ENCODE measurements at regions not wholly inside any gene's neighbourhood (a gene's known extent, or its start where the extent isn't known, plus 50 kb on each side); places are given as distances from the start of the nearest gene placed in this dataset.

DNA sequence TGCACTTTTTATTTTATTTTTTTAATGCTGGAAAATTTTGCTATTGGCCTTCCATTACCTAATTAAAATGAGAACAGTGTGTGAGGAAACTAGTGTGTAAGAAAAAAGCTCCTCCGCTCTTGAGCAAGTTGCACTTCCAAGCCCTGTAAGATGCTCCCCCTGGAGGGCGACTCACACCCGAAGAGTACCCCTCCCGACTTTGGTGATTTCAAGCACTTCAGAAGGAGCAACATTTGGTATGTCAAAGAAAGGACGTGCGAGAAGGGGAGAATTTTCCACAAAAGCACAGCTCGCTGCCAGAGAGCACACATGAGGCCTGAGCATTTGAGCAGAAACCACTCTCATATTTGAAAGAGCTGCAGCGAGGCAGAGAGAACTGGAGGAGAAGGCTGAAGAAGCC, 504.4 kb downstream of the FGF9 start:
- intact Hi-C loops (cut with micrococcal nuclease): no loop called here
- H3K4me1 ChIP-seq (ENCODE audit: control insufficient read depth, insufficient read depth, low read length): peaks cover 3% of the 10 kb centered on the region
- H3K9me1 ChIP-seq (ENCODE audit: insufficient read depth, low read length): peaks cover 5% of the 10 kb centered on the region
- DNase-seq (no peak), ATAC-seq (ENCODE audit: low read depth) (no peak)
- POLR2A ChIA-PET (ENCODE audit: unreplicated experiment): no interaction called here
- H2AK9ac ChIP-seq (replicated peaks; ENCODE audit: low read depth, low read length, poor library complexity): no peak overlapping the region
- no peak overlapping the region for H4K8ac ChIP-seq (ENCODE audit: low read depth in 2 of 2, low read length in 2 of 2)
- no peak overlapping the region for H2BK20ac ChIP-seq (ENCODE audit: low read depth, low read length)
- dilution Hi-C loops (cut with HindIII; ENCODE audit: low sequenced_read_pairs, unreplicated experiment): no loop called here
- no peaks in the 10 kb centered on the region for H4K20me1 ChIP-seq (ENCODE audit: insufficient read depth, low read length)
- H2BK5ac ChIP-seq (ENCODE audit: low read depth, low read length, poor library complexity, severe bottlenecking): no peak overlapping the region
- in situ Hi-C loops (cut with MboI; ENCODE audit: low sequenced_read_pairs): no loop called here
- H2AK5ac ChIP-seq (ENCODE audit: low read depth, low read length): no peak overlapping the region
- no peak overlapping the region for H2AFZ ChIP-seq (replicated peaks; ENCODE audit: low read length, poor library complexity)
- no peak overlapping the region for H4K91ac ChIP-seq (ENCODE audit: insufficient read depth, low read depth, low read length)
- no peak overlapping the region for H3K27ac ChIP-seq (ENCODE audit: insufficient read depth, low read length)
- no peak overlapping the region for H4K5ac ChIP-seq (ENCODE audit: low read depth, low read length)
- no peak overlapping the region for H3K9ac ChIP-seq (ENCODE audit: low read depth, low read length)
- no peaks in the 10 kb centered on the region for H3K27me3 ChIP-seq (ENCODE audit: control insufficient read depth, insufficient read depth, low read length)
- no peak overlapping the region for H3K14ac ChIP-seq (replicated peaks; ENCODE audit: low read depth, low read length)
- no peak overlapping the region for H3K4ac ChIP-seq (ENCODE audit: low read depth, low read length)
- no peaks in the 10 kb centered on the region for H3K79me1 ChIP-seq (ENCODE audit: low read depth in 1 of 2, low read length in 2 of 2)
- no peak overlapping the region for H3K18ac ChIP-seq (ENCODE audit: low read depth, low read length)
- no peaks in the 10 kb centered on the region for H3K36me3 ChIP-seq (ENCODE audit: control insufficient read depth, insufficient read depth, low read length)
- H3K4me3 ChIP-seq (ENCODE audit: insufficient read depth, low read depth, low read length): no peak overlapping the region
- no peak overlapping the region for H3K23ac ChIP-seq (ENCODE audit: low read depth, low read length)
- H3K56ac ChIP-seq (ENCODE audit: extremely low read depth, insufficient read depth, low read length): no peak overlapping the region
- no peak overlapping the region for H3K4me2 ChIP-seq (ENCODE audit: low read depth, low read length)
- 100% methylated on average over 1 of the region's 8 CpGs; no CpG with 5 or more reads in 1 of the 2 experiments for WGBS, 2 experiments (ENCODE audit: extremely low coverage in 2 of 2, insufficient read length in 1 of 2)
- CTCF ChIA-PET: no interaction called here
- no peak overlapping the region for H2BK15ac ChIP-seq (ENCODE audit: low read depth, low read length)
- H3K9me3 ChIP-seq (ENCODE audit: control insufficient read depth, insufficient read depth, low read length): peaks cover 5% of the 10 kb centered on the region
- TF ChIP-seq MXI1 (IDR thresholded peaks at IDR 0.05; ENCODE audit: borderline replicate concordance, low read depth, low read length) (no peak), MAZ (IDR thresholded peaks at IDR 0.05; ENCODE audit: borderline replicate concordance, low read depth, low read length) (no peak), CEBPB (IDR thresholded peaks at IDR 0.05; ENCODE audit: low read depth, low read length) (no peak), MAFK (IDR thresholded peaks at IDR 0.05; ENCODE audit: low read depth, low read length) (no peak), FOS (IDR thresholded peaks at IDR 0.05; ENCODE audit: low read depth, low read length) (no peak), CHD1 (IDR thresholded peaks at IDR 0.05; ENCODE audit: low read depth, low read length) (no peak), BHLHE40 (IDR thresholded peaks at IDR 0.05; ENCODE audit: low read depth, low read length) (no peak), RCOR1 (IDR thresholded peaks at IDR 0.05; ENCODE audit: insufficient replicate concordance, low read length) (no peak), RAD21 (IDR thresholded peaks at IDR 0.05; ENCODE audit: low read length) (no peak), NFE2L2 (IDR thresholded peaks at IDR 0.05; ENCODE audit: low read depth, low read length) (no peak)
- TF ChIP-seq, protein P1, sequence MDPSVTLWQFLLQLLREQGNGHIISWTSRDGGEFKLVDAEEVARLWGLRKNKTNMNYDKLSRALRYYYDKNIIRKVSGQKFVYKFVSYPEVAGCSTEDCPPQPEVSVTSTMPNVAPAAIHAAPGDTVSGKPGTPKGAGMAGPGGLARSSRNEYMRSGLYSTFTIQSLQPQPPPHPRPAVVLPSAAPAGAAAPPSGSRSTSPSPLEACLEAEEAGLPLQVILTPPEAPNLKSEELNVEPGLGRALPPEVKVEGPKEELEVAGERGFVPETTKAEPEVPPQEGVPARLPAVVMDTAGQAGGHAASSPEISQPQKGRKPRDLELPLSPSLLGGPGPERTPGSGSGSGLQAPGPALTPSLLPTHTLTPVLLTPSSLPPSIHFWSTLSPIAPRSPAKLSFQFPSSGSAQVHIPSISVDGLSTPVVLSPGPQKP (IDR thresholded peaks at IDR 0.05; ENCODE audit: borderline replicate concordance, low read depth, low read length): no peak
- TF ChIP-seq, protein P2, sequence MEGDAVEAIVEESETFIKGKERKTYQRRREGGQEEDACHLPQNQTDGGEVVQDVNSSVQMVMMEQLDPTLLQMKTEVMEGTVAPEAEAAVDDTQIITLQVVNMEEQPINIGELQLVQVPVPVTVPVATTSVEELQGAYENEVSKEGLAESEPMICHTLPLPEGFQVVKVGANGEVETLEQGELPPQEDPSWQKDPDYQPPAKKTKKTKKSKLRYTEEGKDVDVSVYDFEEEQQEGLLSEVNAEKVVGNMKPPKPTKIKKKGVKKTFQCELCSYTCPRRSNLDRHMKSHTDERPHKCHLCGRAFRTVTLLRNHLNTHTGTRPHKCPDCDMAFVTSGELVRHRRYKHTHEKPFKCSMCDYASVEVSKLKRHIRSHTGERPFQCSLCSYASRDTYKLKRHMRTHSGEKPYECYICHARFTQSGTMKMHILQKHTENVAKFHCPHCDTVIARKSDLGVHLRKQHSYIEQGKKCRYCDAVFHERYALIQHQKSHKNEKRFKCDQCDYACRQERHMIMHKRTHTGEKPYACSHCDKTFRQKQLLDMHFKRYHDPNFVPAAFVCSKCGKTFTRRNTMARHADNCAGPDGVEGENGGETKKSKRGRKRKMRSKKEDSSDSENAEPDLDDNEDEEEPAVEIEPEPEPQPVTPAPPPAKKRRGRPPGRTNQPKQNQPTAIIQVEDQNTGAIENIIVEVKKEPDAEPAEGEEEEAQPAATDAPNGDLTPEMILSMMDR (conservative IDR thresholded peaks at IDR 0.05; ENCODE audit: low read depth, low read length): no peak
- TF ChIP-seq, protein P3, sequence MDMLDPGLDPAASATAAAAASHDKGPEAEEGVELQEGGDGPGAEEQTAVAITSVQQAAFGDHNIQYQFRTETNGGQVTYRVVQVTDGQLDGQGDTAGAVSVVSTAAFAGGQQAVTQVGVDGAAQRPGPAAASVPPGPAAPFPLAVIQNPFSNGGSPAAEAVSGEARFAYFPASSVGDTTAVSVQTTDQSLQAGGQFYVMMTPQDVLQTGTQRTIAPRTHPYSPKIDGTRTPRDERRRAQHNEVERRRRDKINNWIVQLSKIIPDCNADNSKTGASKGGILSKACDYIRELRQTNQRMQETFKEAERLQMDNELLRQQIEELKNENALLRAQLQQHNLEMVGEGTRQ (IDR thresholded peaks at IDR 0.05; ENCODE audit: low read depth, low read length): no peak
- BruUV-seq (replicated peaks): no TSS peak
- H2BK120ac ChIP-seq (ENCODE audit: low read depth, low read length): no peak overlapping the region
